ENCODE measurements at regions not wholly inside any gene's neighbourhood (a gene's known extent, or its start where the extent isn't known, plus 50 kb on each side); places are given as distances from the start of the nearest gene placed in this dataset.
"Not testable (repeated sequence)": the region's sequence is repeated elsewhere in the genome, so short reads cannot be mapped to it uniquely, and the experiment has no call there.

DNA sequence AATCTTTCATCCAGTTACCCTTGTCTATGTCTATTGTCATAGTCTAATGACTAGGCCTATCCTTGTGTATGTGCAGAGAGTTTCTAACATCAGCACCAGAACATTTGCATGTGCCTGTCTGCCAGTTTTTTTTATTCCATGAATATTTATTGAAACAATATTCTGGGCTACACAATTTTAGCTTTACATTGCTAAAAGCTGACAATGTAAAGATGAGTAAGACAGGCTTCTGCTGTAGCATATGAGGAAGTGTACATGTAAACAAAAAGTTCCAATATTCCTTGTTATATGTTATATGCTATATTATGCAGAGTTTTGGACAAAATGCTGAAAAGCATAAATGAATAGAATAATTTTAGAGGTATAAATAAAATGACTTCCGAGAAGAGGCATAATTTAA lies 357.7 kb downstream of the NYAP2 start:
- DNase-seq, result no peak
- no peaks in the 10 kb centered on the region for H3K9me3 ChIP-seq (ENCODE audit: control insufficient read depth in 1 of 2, insufficient read depth in 1 of 2, low read length in 2 of 2)
- no peak overlapping the region for H3K27ac Mint-ChIP-seq
- no peak overlapping the region for H3K4me3 Mint-ChIP-seq
- TF ChIP-seq, protein P1, sequence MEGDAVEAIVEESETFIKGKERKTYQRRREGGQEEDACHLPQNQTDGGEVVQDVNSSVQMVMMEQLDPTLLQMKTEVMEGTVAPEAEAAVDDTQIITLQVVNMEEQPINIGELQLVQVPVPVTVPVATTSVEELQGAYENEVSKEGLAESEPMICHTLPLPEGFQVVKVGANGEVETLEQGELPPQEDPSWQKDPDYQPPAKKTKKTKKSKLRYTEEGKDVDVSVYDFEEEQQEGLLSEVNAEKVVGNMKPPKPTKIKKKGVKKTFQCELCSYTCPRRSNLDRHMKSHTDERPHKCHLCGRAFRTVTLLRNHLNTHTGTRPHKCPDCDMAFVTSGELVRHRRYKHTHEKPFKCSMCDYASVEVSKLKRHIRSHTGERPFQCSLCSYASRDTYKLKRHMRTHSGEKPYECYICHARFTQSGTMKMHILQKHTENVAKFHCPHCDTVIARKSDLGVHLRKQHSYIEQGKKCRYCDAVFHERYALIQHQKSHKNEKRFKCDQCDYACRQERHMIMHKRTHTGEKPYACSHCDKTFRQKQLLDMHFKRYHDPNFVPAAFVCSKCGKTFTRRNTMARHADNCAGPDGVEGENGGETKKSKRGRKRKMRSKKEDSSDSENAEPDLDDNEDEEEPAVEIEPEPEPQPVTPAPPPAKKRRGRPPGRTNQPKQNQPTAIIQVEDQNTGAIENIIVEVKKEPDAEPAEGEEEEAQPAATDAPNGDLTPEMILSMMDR (IDR thresholded peaks at IDR 0.05), result no peak
- no peak for ATAC-seq (ENCODE audit: poor library complexity)
- H3K36me3 Mint-ChIP-seq (ENCODE audit: low read depth), result no peaks in the 10 kb centered on the region
- intact Hi-C loops (cut with DNase I, micrococcal nuclease), result no loop called here
- H3K9me3 Mint-ChIP-seq, result no peaks in the 10 kb centered on the region
- POLR2A ChIA-PET, result no interaction called here
- H3K4me3 ChIP-seq (ENCODE audit: low read length), result no peak overlapping the region
- H3K4me1 Mint-ChIP-seq (ENCODE audit: low read depth), result no peaks in the 10 kb centered on the region
- H3K27me3 ChIP-seq (ENCODE audit: control insufficient read depth in 1 of 2, insufficient read depth in 2 of 2, low read length in 2 of 2), result no peaks in the 10 kb centered on the region
- no peaks in the 10 kb centered on the region for H3K27me3 Mint-ChIP-seq
- CTCF ChIA-PET, result no interaction called here
- H3K4me1 ChIP-seq (ENCODE audit: insufficient read depth, low read length), result no peaks in the 10 kb centered on the region
- H3K36me3 ChIP-seq (ENCODE audit: insufficient read depth, low read length), result no peaks in the 10 kb centered on the region
- no peak overlapping the region for H3K27ac ChIP-seq (ENCODE audit: low read depth in 1 of 2, low read length in 2 of 2)

DNA sequence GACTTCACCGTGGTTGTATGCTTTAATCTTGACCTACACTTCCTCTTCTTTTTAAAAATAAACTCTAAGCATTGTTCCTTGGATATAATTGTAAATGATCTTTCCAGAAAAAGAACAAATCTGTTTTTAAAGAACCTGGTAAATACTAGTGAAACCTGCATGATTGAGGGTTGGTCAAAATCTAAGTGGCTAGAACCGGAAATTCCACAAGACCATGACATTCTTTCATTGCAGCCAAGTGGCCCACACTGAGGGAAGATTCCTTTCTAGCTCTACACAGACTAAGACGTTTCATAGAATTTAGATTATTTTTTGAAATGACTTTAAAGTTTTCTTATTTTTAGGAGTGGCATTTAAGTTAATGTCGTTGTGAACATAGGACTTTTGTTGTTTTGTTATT lies 356.7 kb downstream of the NYAP2 start:
- H3K9me3 Mint-ChIP-seq, result no peaks in the 10 kb centered on the region
- Histone ChIP-seq H3K4me1 (ENCODE audit: insufficient read depth, low read length) (no peaks in the 10 kb centered on the region), H3K36me3 (ENCODE audit: insufficient read depth, low read length) (no peaks in the 10 kb centered on the region), H3K27ac (ENCODE audit: low read depth in 1 of 2, low read length in 2 of 2) (no peak overlapping the region), H3K9me3 (ENCODE audit: control insufficient read depth in 1 of 2, insufficient read depth in 1 of 2, low read length in 2 of 2) (no peaks in the 10 kb centered on the region), H3K27me3 (ENCODE audit: control insufficient read depth in 1 of 2, insufficient read depth in 2 of 2, low read length in 2 of 2) (no peaks in the 10 kb centered on the region), H3K4me3 (ENCODE audit: low read length) (no peak overlapping the region)
- ATAC-seq (ENCODE audit: poor library complexity), result no peak
- CTCF ChIA-PET, result no interaction called here
- no peaks in the 10 kb centered on the region for H3K27me3 Mint-ChIP-seq
- H3K27ac Mint-ChIP-seq, result no peak overlapping the region
- H3K4me1 Mint-ChIP-seq (ENCODE audit: low read depth), result no peaks in the 10 kb centered on the region
- no peaks in the 10 kb centered on the region for H3K36me3 Mint-ChIP-seq (ENCODE audit: low read depth)
- POLR2A ChIA-PET, result no interaction called here
- TF ChIP-seq, protein P1 (IDR thresholded peaks at IDR 0.05), result no peak
- intact Hi-C loops (cut with DNase I, micrococcal nuclease), result no loop called here
- DNase-seq, result no peak
- no peak overlapping the region for H3K4me3 Mint-ChIP-seq

DNA sequence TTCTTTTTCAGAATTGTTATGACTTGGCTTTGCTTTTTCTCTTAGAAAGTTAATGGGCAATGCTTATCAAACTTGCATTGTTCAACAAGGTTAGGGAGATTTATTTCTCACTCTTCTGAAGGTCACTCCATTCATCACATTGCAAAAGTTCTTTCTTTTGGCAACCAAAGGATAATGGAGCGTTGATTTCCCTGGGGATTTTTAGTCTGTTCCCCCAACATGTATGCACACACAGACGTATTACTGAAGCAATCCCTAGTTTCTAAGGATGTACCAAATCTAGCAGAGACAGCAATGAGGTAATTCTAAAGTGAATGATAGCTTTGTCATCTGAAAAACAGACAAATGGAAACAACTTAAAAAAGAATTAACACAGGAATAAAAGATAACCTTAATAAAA lies 349.1 kb downstream of the NYAP2 start:
- Histone ChIP-seq H3K9me3 (ENCODE audit: control insufficient read depth in 1 of 2, insufficient read depth in 1 of 2, low read length in 2 of 2) (peaks cover 0 to 4% of the 10 kb centered on the region in 2 experiments), H3K4me1 (ENCODE audit: insufficient read depth, low read length) (no peaks in the 10 kb centered on the region), H3K4me3 (ENCODE audit: low read length) (no peak overlapping the region), H3K36me3 (ENCODE audit: insufficient read depth, low read length) (no peaks in the 10 kb centered on the region), H3K27ac (ENCODE audit: low read depth in 1 of 2, low read length in 2 of 2) (no peak overlapping the region), H3K27me3 (ENCODE audit: control insufficient read depth in 1 of 2, insufficient read depth in 2 of 2, low read length in 2 of 2) (no peaks in the 10 kb centered on the region)
- DNase-seq, result no peak
- Mint-ChIP-seq H3K4me1 (ENCODE audit: low read depth) (no peaks in the 10 kb centered on the region), H3K27ac (no peak overlapping the region), H3K27me3 (no peaks in the 10 kb centered on the region), H3K9me3 (no peaks in the 10 kb centered on the region), H3K4me3 (no peak overlapping the region), H3K36me3 (ENCODE audit: low read depth) (no peaks in the 10 kb centered on the region)
- ATAC-seq (ENCODE audit: poor library complexity), result no peak
- CTCF ChIA-PET, result no interaction called here
- POLR2A ChIA-PET, result no interaction called here
- intact Hi-C loops (cut with DNase I, micrococcal nuclease), result no loop called here
- TF ChIP-seq, protein P1 (IDR thresholded peaks at IDR 0.05), result no peak

DNA sequence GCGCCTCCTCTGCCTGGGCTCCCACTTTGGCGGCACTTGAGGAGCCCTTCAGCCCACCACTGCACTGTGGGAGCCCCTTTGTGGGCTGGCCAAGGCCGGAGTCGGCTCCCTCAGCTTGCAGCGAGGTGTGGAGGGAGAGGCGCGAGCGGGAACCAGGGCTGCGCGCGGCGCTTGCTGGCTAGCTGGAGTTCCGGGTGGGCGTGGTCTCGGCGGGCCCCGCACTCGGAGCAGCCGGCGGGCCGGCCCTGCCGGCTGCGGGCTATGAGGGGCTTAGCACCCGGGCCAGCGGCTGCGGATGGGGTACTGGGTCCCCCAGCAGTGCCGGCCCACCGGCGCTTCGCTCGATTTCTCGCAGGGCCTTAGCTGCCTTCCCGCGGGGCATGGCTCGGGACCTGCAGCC lies 344.5 kb downstream of the NYAP2 start:
- H3K9me3 Mint-ChIP-seq; H3K4me1 ChIP-seq (ENCODE audit: insufficient read depth, low read length); POLR2A ChIA-PET; H3K27me3 Mint-ChIP-seq; DNase-seq; H3K4me3 Mint-ChIP-seq; CTCF ChIA-PET; ATAC-seq (ENCODE audit: poor library complexity); H3K27me3 ChIP-seq (ENCODE audit: control insufficient read depth in 1 of 2, insufficient read depth in 2 of 2, low read length in 2 of 2); intact Hi-C loops (cut with DNase I, micrococcal nuclease); H3K4me3 ChIP-seq (ENCODE audit: low read length); H3K36me3 ChIP-seq (ENCODE audit: insufficient read depth, low read length); H3K4me1 Mint-ChIP-seq (ENCODE audit: low read depth); H3K27ac ChIP-seq (ENCODE audit: low read depth in 1 of 2, low read length in 2 of 2); H3K27ac Mint-ChIP-seq; H3K9me3 ChIP-seq (ENCODE audit: control insufficient read depth in 1 of 2, insufficient read depth in 1 of 2, low read length in 2 of 2); H3K36me3 Mint-ChIP-seq (ENCODE audit: low read depth): not testable (repeated sequence)
